Stimulated activated naive B cell treated with anti-CD40 and anti-IgM and Interleukin-4, amounts not matched to agents 10 μg/mL and 1 μg/mL and 100 μg/mL, for 72 hours (primary cell): ENCODE measurements at regions not wholly inside any gene's neighbourhood (a gene's known extent, or its start where the extent isn't known, plus 50 kb on each side); places are given as distances from the start of the nearest gene placed in this dataset.

Experiments used
- ATAC-seq, 2 donors: fragments of 150-1000 bp; cut with Tn5 transposase; replicated peaks; 2 replicates each; pipeline ENCODE4 v1.10.0; 2021; ENCODE audit warnings: moderate library complexity in 1 of 2
- DNase-seq: peaks from one replicate; pipeline ENCODE4 v3.0.0; 2021
- H3K27ac Mint-ChIP-seq: one replicate; pipeline ENCODE4 v1.8.0; 2022; ENCODE audit warnings: mild to moderate bottlenecking, mixed read lengths
- H3K27me3 Mint-ChIP-seq, 2 donors: one replicate each; pipeline ENCODE4 v1.8.0; 2022; ENCODE audit warnings: mixed read lengths in 2 of 2
- H3K36me3 Mint-ChIP-seq, 2 donors: one replicate each; pipeline ENCODE4 v1.8.0; 2022; ENCODE audit warnings: mixed read lengths in 2 of 2, mild to moderate bottlenecking in 1 of 2
- H3K4me1 Mint-ChIP-seq, 2 donors: one replicate each; pipeline ENCODE4 v1.8.0; 2022; ENCODE audit warnings: mixed read lengths in 2 of 2, mild to moderate bottlenecking in 1 of 2
- H3K4me3 Mint-ChIP-seq, 2 donors: one replicate each; pipeline ENCODE4 v1.8.0; 2022; ENCODE audit warnings: mild to moderate bottlenecking in 2 of 2, mixed read lengths in 2 of 2, moderate library complexity in 1 of 2
- H3K9me3 Mint-ChIP-seq, 2 donors: one replicate each; pipeline ENCODE4 v1.8.0; 2022; ENCODE audit warnings: mixed read lengths in 2 of 2, mild to moderate bottlenecking in 1 of 2

DNA sequence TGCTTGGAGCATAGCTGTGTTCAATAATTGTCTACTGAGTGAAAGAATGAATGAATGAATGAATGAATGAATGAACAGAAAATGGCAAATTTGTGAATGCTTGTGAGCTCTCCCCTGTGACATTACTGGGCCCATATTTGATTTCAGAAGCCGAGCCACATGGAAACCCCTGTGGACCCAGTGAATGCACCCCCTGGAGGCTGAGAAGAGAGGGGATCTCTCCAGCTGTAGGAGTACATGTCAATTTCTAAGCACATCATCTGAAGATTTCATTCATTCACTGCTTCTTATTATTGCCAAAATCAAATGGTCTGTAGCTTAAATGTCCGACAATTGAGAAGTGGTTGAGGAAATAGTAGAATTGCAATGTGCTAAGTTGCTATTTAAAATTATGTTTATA, 58.3 kb upstream of the DOCK1 start:
- Mint-ChIP-seq H3K36me3 (no peaks in the 10 kb centered on the region), H3K27me3 (no peaks in the 10 kb centered on the region), H3K27ac (no peak overlapping the region), H3K4me1 (no peaks in the 10 kb centered on the region), H3K9me3 (peaks cover 0 to 5% of the 10 kb centered on the region in 2 donors), H3K4me3 (no peak overlapping the region)
- DNase-seq, result no peak
- ATAC-seq, result no peak

DNA sequence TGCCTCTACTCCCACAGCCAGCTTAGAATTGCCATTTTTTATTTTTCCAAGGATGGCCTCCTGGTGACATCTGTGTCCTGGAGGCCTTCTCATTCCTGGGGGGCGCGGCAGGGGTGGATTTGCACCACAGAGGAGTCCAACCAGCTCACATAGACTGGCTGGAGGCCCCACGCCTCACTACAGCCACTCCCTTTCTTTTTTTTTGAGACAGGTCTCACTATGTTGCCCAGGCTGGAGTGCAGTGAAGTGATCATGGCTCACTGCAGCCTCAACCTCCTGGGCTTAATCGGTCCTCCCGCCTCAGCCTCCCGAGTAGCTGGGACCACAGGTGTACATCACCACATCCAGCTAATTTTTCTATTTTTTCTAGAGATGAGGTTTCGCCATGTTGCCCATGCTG, 57.6 kb upstream of the DOCK1 start:
- no peak for ATAC-seq
- H3K27me3 Mint-ChIP-seq, result no peaks in the 10 kb centered on the region
- H3K9me3 Mint-ChIP-seq, result peaks cover 0 to 5% of the 10 kb centered on the region in 2 donors
- H3K27ac Mint-ChIP-seq, result no peak overlapping the region
- no peak for DNase-seq
- no peaks in the 10 kb centered on the region for H3K4me1 Mint-ChIP-seq
- H3K36me3 Mint-ChIP-seq, result no peaks in the 10 kb centered on the region
- H3K4me3 Mint-ChIP-seq, result no peak overlapping the region

DNA sequence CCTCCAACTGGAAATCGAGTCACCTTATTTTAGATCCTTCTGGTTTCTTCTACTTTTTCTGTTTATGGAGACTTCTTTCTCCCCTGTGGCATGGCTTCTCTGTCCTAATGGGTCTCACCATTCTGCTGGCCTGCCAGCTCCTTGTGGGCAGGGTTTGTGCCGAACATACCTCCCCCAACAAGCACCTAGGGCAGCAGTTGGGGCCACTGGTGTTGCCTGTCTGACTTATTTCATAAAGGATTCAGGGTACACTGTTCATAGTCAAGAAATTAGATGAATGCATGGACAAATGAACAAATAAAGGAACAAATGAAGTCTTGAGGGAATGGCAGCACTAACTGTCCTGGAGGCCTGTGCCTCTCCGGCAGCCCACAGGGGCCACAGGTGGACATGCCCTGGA, 55.6 kb upstream of the DOCK1 start:
- ATAC-seq (no peak), DNase-seq (no peak)
- Mint-ChIP-seq H3K9me3 (peaks cover 0 to 2% of the 10 kb centered on the region in 2 donors), H3K4me1 (no peaks in the 10 kb centered on the region), H3K36me3 (no peaks in the 10 kb centered on the region), H3K4me3 (no peak overlapping the region), H3K27ac (no peak overlapping the region), H3K27me3 (no peaks in the 10 kb centered on the region)

DNA sequence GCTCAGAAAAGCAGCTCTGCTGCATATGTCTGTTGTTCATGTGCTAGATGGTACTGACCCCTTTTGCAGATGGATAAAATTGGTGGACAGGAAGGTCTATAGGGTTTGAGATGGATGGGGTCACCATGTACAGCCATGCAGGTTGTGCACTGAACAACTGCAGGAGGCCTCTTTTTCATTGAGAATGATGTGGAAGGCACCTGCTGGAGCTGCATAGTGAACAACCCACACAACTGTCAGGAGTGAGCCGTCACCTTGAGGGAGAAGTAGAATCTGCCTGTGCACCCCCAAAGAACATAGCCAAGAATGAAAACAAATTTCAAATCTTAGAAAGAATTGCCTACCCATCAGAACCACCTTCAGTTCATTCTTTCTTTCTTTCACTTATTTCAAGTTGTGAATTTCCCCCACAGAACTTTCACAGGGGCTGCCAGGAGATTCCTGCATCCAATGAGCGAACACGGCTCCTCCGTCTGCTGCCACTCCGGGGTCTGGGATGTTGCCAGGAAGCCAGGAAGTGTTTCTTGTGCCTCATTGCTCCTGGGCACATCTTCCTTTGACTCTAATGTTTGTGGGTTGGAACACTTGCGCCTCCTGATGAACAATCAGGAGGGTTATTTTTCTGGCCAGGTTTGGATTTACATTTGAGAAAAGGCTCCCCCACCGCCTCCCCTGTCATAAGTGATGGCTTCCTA, 53.7 kb upstream of the DOCK1 start:
- no peaks in the 10 kb centered on the region for H3K9me3 Mint-ChIP-seq
- no peaks in the 10 kb centered on the region for H3K4me1 Mint-ChIP-seq
- H3K4me3 Mint-ChIP-seq, result no peak overlapping the region
- H3K36me3 Mint-ChIP-seq, result no peaks in the 10 kb centered on the region
- H3K27ac Mint-ChIP-seq, result no peak overlapping the region
- DNase-seq, result no peak
- ATAC-seq, result no peak
- H3K27me3 Mint-ChIP-seq, result no peaks in the 10 kb centered on the region

DNA sequence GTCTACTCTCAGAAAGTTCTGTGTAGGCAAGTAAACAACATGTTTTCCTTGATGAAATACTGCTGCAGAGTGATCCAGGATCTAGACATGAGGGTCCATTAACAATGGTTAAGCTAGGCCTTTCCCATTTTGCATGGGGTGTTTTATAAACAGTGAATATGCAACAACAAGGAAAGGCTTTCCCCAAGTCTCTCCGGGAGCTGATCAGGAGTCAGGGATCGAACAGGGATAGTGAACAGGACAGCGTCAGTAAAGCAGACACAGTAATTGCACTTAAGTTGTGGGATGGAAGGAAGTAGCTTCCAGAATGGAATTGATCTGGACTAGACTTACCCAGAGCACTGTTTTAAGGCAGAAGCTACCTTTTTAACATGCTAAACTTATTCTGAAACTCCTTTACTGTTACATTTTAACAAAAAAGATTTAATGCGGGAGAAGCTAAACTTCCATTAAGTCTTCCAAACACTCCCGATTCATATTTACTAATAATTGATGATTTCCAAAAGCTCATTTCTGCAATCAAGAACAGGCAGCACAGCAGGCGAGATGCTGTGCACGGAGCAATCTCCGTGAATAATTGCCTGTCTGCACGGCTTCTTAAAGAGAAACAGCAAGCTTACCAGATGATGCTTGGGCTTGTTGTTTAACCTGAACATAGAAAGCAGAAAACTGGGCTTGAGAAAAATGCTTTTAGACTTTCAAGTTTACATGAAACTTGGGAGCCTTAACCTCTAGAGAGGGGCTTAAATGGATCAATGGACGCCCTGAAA, 50.3 kb upstream of the DOCK1 start:
- no peak overlapping the region for H3K27ac Mint-ChIP-seq
- peaks cover 0 to 4% of the 10 kb centered on the region in 2 donors for H3K27me3 Mint-ChIP-seq
- no peak for ATAC-seq
- H3K9me3 Mint-ChIP-seq, result peaks cover 2 to 11% of the 10 kb centered on the region in 2 donors
- no peaks in the 10 kb centered on the region for H3K4me1 Mint-ChIP-seq
- H3K4me3 Mint-ChIP-seq, result no peak overlapping the region
- DNase-seq, result no peak
- H3K36me3 Mint-ChIP-seq, result no peaks in the 10 kb centered on the region
